ENCODE measurements at regions not wholly inside any gene's neighbourhood (a gene's known extent, or its start where the extent isn't known, plus 50 kb on each side); places are given as distances from the start of the nearest gene placed in this dataset.

GRCh38 chr6:25156123-25156522 lies 123.1 kb upstream of the CARMIL1 start:
- peaks cover 7% of the 10 kb centered on the region for H3K27me3 Mint-ChIP-seq (ENCODE audit: low read depth)
- ChIA-PET POLR2A (no interaction called here), CTCF (no interaction called here)
- H3K4me3 Mint-ChIP-seq: no peak overlapping the region
- DNase-seq (ENCODE audit: low spot score) (no peak), ATAC-seq (no peak)
- H3K4me1 Mint-ChIP-seq: peaks cover 8% of the 10 kb centered on the region
- peaks cover 45% of the 10 kb centered on the region for H3K36me3 Mint-ChIP-seq
- peaks cover 55% of the 10 kb centered on the region for H3K9me3 Mint-ChIP-seq
- H3K27ac Mint-ChIP-seq: no peak overlapping the region
- no peak for TF ChIP-seq HMGXB4 (CRISPR knock-in tag; IDR thresholded peaks at IDR 0.05)

- no peak overlapping the region for H3K27ac Mint-ChIP-seq
Observed at GRCh38 chr6:25157183-25157582, 122.0 kb upstream of the CARMIL1 start.

More at GRCh38 chr6:25157183-25157582, 122.0 kb upstream of the CARMIL1 start:
- TF ChIP-seq OVOL2 (CRISPR knock-in tag; IDR thresholded peaks at IDR 0.05; ENCODE audit: borderline replicate concordance) (no peak), ZNF219 (CRISPR knock-in tag; IDR thresholded peaks at IDR 0.05; ENCODE audit: borderline replicate concordance) (no peak), TCF7 (CRISPR knock-in tag; IDR thresholded peaks at IDR 0.05; ENCODE audit: low read depth) (no peak), PRRX2 (CRISPR knock-in tag; IDR thresholded peaks at IDR 0.05) (no peak), ZNF671 (CRISPR knock-in tag; IDR thresholded peaks at IDR 0.05) (no peak), RORB (CRISPR knock-in tag; IDR thresholded peaks at IDR 0.05) (no peak), AR (CRISPR knock-in tag; IDR thresholded peaks at IDR 0.05) (no peak), NR3C1 (CRISPR knock-in tag; conservative IDR thresholded peaks at IDR 0.05; ENCODE audit: low read depth) (no peak), RELA (CRISPR knock-in tag; IDR thresholded peaks at IDR 0.05; ENCODE audit: borderline replicate concordance) (no peak), ARID4B (CRISPR knock-in tag; IDR thresholded peaks at IDR 0.05; ENCODE audit: borderline replicate concordance) (no peak), E2F4 (CRISPR knock-in tag; IDR thresholded peaks at IDR 0.05; ENCODE audit: borderline replicate concordance, low read depth) (no peak), SOX15 (CRISPR knock-in tag; IDR thresholded peaks at IDR 0.05) (no peak), MXD4 (CRISPR knock-in tag; IDR thresholded peaks at IDR 0.05; ENCODE audit: borderline replicate concordance) (no peak), USF1 (CRISPR knock-in tag; IDR thresholded peaks at IDR 0.05) (no peak), GTF2I (CRISPR knock-in tag; conservative IDR thresholded peaks at IDR 0.05) (no peak), ZNF121 (CRISPR knock-in tag; IDR thresholded peaks at IDR 0.05) (no peak), EMX1 (CRISPR knock-in tag; IDR thresholded peaks at IDR 0.05) (no peak)
- Mint-ChIP-seq H3K4me3 (no peak overlapping the region), H3K4me1 (peaks cover 8% of the 10 kb centered on the region), H3K27me3 (ENCODE audit: low read depth) (peaks cover 7% of the 10 kb centered on the region), H3K9me3 (peaks cover 58% of the 10 kb centered on the region), H3K36me3 (peaks cover 45% of the 10 kb centered on the region)
- ChIA-PET POLR2A (no interaction called here), CTCF (no interaction called here)
- ATAC-seq (no peak), DNase-seq (ENCODE audit: low spot score) (no peak)

Measured in WTC11 (cell line).